A549 (cell line): ENCODE measurements at regions not wholly inside any gene's neighbourhood (a gene's known extent, or its start where the extent isn't known, plus 50 kb on each side); places are given as distances from the start of the nearest gene placed in this dataset.
"Not testable (repeated sequence)": the region's sequence is repeated elsewhere in the genome, so short reads cannot be mapped to it uniquely, and the experiment has no call there.

Experiments
- BHLHE40 ChIP-seq: IDR thresholded peaks from 2 replicates; pipeline ENCODE4 v1.6.1; 2012; ENCODE audit warnings: low read depth, low read length, inconsistent platforms
- CEBPB ChIP-seq, 2 experiments: fragments of >200 bp in 1 of 2; sonication (Bioruptor Twin) in 1 of 2; formaldehyde crosslinking in 1 of 2; IDR thresholded peaks; 2 replicates each; pipeline ENCODE4 v1.6.1; 2012 to 2016
- CTCF ChIP-seq: fragments of >200 bp; sonication (Bioruptor Twin); formaldehyde crosslinking; IDR thresholded peaks from 3 replicates; pipeline ENCODE4 v1.5.1; 2016
- KDM5A ChIP-seq: fragments of 200-600 bp; sonication (generic); IDR thresholded peaks from 2 replicates; pipeline ENCODE4 v1.6.1; 2016; ENCODE audit warnings: antibody characterized with exemption, mild to moderate bottlenecking
- MAX ChIP-seq: IDR thresholded peaks from 2 replicates; pipeline ENCODE4 v1.6.1; 2012
- MYC ChIP-seq: IDR thresholded peaks from 2 replicates; pipeline ENCODE4 v1.6.1; 2012; ENCODE audit warnings: mild to moderate bottlenecking, inconsistent platforms, low read length, improper control_type of control experiment, borderline replicate concordance
- POLR2A ChIP-seq: IDR thresholded peaks from 2 replicates; pipeline ENCODE4 v1.6.1; 2012; ENCODE audit warnings: mild to moderate bottlenecking, low read length
- POLR2AphosphoS2 ChIP-seq: conservative IDR thresholded peaks from 2 replicates; pipeline ENCODE4 v1.6.1; 2012; ENCODE audit warnings: low read length, improper control_type of control experiment, inconsistent platforms
- RAD21 ChIP-seq, 2 experiments: fragments of >200 bp in 1 of 2; sonication (Bioruptor Twin) in 1 of 2; formaldehyde crosslinking in 1 of 2; IDR thresholded peaks in 1 of 2; conservative IDR thresholded peaks in 1 of 2; 2 replicates in 1 of 2; 3 replicates in 1 of 2; pipeline ENCODE4 v1.6.1; 2012 to 2018; ENCODE audit warnings: inconsistent platforms in 1 of 2
- REST ChIP-seq: fragments of 200-600 bp; sonication (generic); IDR thresholded peaks from 2 replicates; pipeline ENCODE4 v1.6.1; 2016; ENCODE audit warnings: antibody characterized with exemption, mild to moderate bottlenecking, moderate library complexity
- USF2 ChIP-seq: fragments of 450-650 bp; IDR thresholded peaks from 2 replicates; pipeline ENCODE4 v1.6.1; 2014; ENCODE audit warnings: antibody characterized with exemption

- TF ChIP-seq CTCF; KDM5A; MYC; USF2; CEBPB (IDR thresholded peaks at IDR 0.05); REST; BHLHE40; MAX; POLR2AphosphoS2; RAD21 (conservative IDR thresholded peaks at IDR 0.05 in 1 of 2, IDR thresholded peaks at IDR 0.05 in 1 of 2); POLR2A: not testable (repeated sequence)
Measured at GRCh38 chr12:27857006-27857405, 77.0 kb upstream of the MANSC4 start.
